HG03521 (cell line): ENCODE measurements at regions not wholly inside any gene's neighbourhood (a gene's known extent, or its start where the extent isn't known, plus 50 kb on each side); places are given as distances from the start of the nearest gene placed in this dataset.

ENCODE experiments used
- ATAC-seq: cut with Tn5 transposase; IDR thresholded peaks from one replicate; pipeline ENCODE4 v1.9.1; 2021; ENCODE audit warnings: mild to moderate bottlenecking, moderate library complexity; ENCODE audit not compliant: unreplicated experiment

DNA sequence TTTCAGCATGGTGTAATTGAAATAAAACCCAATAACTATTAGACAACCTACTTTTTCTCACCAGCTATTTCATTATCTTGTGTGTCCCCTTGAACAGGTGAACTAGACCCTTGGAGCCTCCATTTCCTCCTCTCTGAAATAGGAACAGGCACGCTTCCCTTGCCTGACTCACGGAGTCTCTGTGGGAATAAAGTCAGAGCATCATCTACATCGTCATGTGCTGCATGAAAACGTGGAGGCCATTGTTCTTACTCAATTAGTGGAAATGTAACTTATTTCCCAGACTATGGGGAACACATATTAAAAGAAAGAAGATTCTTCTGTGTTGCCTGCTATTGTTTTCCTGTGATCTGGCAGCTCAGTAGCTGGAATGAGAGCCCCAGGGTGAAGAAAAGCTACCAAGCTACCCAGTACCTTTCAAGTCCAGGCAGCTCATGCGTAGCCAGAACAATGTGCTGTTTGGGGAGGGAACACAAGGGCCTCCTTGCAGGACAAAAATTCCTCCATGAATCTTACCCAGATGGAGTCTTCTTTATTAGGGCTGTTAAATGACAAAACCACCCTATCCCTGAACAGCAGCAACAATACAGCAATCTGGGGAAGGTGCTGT, 59.8 kb downstream of the SOX11 start:
- ATAC-seq = no peak

DNA sequence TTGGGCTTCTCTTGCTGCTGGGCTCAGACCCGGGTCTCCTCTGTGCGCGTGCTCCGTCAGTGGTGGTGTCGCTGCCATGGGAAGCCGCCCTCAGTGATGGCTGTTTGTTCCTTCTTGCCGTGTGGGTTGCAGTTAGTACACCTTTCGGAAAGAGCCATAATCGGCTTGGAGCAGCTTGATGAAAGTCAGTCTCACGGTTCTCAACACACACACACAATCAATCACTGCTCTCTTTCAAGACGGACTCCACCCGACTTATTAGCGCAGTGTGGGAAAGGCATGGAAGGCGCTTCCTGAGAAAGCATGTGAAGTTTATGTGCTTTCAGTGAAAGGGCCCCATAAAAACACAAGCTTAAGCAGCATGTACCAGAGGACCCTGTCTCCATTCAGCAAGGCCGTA, 64.1 kb downstream of the SOX11 start:
- no peak for ATAC-seq

DNA sequence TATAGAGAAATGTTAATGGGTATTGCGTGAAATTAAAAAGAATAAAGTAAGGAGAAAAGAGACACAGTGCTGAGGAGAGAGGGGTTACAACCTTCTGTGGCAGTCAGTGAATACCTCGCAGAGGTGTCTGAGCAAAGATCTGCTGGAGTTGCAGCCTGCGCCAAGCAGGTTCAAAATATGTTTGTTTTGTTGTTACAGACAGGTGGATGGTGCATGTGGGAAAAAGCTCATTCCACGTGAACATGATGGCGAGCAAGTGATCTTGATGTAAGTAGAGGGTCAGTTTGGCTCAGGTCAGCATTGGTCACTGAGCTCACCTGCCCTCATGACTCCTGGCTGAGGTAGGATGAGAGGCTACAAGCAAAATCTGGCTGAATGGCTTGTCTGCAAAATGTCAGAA, 66.2 kb downstream of the SOX11 start:
- ATAC-seq = no peak

DNA sequence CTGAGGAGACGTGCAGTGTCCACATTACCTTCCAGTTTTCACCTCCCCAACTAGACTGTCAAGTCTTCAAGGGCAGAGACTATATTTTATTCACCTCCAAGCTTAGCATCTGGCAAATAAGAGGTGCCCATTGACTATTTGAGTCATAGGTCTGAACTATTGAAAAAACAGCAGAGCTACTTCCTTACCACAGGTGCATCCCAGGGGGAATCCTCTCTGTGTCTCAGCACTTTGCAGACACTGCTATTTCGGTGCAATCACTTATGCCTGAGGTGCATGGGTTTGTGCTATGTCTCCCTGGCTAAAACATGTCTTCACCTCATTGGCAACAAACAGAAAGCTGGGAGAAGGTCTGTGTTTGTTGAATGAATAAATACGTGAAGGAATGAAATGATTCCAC, 67.8 kb downstream of the SOX11 start:
- ATAC-seq = no peak

DNA sequence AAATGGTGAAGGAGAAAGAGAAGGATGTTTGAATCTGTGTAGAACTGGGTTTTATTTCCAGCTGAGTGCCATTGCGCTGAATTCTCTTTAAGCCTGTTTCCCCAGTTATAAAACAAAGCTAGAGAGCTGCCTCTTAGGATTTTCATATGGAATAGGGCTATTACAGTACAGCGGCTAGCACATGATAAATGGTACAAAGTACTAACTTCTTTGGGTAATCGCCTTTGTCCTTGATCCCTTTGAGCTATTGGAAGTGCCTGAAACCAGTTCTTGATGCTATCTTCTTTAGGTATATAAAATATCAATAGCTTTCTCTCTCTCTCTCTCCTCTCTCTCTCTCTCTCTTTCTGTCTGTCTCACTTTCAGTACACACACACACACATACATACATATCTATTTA, 71.3 kb downstream of the SOX11 start:
- no peak for ATAC-seq

DNA sequence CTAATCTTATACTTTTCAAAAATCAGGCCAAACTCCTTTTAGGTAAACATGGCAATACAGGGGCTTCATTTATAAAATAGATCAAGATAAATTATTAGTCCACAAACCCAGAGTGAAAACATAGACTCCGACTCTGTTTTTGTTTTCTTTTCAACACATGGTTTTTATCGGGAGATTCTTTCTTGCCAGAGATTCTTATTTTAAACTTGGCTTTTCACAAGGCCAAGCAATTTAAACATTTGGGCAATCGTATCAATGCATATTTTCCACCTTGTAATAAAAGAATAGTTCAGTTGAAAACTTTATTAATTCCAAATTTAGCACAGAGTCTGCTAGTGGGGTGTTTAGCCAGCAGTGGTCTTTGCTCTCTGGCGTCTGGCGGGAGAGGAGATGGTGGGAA, 71.9 kb downstream of the SOX11 start:
- no peak for ATAC-seq

DNA sequence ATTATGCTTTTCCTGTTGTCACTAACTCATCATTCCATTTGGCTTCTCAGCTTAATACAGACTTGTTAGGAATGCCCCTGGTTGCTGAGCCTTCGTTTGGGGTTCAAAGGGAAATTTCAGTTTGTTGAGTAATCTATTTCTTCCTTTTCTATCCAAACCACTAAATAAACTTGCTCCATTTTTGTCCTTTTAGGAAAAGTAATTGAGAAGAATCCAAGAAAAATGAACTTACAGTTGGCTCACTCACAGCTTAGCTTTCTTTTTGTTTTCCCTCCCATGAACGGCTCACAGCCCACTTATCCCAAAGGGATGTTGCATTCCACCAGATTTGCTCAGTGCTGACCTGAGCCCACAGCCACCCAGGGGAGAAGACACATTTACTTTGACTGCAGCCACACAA, 73.9 kb downstream of the SOX11 start:
- no peak for ATAC-seq

DNA sequence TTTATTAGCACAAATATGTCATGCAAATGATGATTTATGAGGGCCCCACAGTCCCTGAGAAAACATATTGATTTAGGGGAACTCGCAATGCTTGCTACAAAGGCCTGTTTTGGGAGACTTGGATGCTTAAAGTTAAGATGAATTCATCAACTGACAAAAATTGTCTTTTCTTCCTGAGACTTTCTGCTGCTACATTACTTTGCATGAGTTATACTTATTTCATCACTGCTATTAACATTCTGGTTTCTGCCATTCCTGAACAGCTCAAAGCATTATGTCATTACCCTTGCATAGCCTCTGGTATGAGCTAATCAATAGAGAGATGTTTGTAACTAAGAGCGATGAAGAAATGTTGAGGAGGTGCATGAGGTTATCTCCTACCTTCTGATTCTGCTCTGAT, 74.4 kb downstream of the SOX11 start:
- ATAC-seq = no peak

DNA sequence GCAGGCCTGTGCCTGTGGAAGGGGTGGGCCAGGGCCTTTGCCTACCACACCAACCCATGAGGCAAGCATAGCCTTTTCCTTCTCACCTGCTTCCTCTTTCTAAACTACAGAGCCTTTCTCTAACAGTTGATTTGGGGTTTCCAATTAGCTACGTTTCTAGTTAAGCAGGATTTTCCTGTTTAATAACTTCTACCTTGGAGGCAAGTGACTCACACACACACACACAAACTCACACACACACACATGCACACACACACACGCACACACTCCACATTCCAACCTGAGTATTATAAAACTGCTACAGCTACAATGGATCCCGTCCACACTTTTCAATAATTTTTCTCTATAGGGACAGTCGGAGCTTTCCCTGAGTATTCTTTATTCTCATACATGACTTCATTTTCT, 84.9 kb downstream of the SOX11 start:
- no peak for ATAC-seq

DNA sequence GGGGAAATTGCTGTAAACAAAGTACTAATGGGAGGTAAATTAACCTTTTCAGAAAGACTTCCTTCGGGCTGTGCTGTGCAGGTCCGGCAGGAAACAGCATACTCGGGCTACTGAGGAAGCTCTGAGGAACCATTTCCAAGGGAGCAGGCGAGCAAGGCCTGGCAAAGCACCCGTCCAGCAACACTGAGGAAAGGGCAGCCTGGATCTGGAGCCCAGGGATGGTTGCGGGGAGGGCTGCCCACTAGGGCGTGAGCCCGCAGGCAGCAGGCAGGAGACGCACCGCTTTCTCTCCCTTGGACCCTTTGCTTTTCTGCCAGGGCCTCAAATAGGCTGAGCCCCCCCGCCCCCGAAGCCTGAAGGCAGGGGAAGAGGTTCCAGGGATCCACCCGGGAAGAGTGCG, 89.5 kb downstream of the SOX11 start:
- ATAC-seq = no peak

DNA sequence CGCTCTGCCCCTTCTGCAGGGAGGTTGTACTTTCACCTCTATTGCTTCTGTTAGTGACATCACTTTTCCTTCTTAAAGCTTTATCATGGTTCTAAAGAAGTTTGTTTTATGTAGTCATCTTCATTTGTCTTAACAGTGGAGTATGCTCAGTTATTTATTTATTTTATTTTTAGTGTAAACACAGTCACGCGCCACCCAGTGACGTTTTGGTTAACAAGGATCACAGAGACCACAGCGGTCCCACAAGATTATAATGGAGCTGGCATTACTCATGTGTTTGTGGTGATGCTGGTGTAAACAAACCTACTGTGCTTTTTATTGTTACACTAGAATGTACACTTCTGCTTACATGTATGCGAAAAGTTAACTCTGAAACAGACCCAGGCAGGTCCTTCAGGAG, 89.9 kb downstream of the SOX11 start:
- no peak for ATAC-seq

DNA sequence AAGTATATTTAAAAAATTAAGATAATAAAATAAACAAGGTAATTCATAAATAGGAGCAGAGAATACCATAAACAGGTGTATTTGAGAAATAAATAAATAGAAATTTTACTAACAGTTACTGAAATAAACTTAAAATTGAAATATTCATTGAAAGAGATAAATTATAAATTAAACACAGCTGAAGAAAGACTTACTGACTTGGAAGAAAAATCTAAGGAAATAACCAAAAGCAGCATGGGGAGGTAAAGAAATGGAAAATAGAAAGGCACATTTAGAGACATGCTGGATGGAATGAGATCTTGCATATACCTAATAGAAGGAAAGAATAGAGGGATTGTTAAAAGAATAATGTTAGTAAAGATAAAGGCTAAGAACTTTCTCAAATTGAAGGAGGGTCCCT, 96.3 kb downstream of the SOX11 start:
- ATAC-seq = no peak

DNA sequence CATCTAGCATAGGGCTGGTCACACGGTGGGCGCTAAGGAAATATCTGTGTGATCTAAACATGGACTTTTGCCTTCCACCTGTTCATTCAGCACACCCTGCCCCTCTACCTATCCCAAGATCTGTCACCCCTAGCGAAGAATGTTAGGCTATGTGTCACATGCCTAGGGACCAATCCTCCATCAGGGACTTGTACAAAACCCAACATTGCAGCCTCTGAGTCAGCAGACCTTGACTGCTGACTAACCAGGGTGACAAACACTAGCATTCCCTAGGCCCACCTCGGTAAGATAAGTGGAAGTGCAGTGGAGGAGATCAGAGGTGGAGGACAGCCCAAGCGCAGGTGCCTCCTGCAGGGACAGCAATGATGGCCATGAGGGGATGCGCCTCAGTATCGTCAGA, 99.2 kb downstream of the SOX11 start:
- ATAC-seq = no peak

DNA sequence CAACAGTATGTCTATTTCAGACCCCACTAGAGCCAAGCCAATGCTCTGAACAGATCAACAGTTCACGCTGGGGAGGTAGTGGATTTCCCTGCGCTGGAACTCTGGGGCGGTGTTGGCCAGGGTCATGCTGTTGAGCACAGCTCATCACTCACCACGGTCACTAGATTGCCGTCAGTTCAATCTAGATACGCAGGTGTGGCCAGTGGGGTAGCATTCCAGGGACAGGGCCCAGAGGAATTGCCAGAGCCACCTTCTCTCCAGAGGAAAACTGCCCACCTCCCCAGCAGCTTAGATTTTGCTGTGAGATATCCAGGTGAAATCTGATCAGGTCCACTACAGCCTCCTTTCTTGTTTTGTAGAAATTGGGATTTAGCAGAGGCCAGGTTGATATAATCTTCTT, 101.8 kb downstream of the SOX11 start:
- no peak for ATAC-seq

DNA sequence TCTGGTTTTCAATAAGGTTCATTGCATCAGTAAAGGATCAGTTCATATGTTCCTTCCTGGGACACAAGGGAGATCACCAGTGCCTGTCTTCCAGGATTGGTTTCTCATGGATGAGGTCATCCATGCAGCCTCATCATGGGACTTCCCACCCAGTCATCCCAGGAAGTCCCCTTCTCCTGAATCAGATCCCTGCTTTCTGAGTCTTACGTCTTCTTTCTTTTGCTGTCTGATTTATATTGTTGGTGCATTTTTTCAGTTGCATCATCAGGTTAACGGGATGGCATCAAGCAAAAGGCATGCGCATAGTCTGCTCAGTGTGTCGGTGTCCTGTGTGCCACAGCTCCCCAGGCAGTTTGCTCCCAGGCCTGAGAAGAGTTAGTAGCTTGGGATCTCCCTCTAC, 105.9 kb downstream of the SOX11 start:
- ATAC-seq = no peak

DNA sequence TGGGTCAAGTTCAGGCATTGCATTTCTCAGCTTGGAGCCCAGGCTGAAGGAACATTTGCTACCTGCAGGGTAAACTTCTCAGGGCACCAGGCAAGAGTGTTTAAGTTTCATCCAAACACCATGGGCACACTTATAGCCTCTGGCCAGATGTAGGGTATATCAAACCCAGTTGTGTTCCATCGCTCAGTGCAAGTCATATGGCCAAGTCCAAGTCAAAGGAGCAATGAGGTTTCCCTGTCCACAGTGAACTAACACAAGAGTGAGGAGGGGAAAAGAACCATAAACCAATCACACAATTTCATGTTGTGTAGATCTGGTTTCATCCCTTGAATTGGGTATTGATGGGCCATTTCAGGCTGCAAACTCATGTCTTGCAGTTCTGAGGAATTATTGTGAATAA, 107.2 kb downstream of the SOX11 start:
- no peak for ATAC-seq

DNA sequence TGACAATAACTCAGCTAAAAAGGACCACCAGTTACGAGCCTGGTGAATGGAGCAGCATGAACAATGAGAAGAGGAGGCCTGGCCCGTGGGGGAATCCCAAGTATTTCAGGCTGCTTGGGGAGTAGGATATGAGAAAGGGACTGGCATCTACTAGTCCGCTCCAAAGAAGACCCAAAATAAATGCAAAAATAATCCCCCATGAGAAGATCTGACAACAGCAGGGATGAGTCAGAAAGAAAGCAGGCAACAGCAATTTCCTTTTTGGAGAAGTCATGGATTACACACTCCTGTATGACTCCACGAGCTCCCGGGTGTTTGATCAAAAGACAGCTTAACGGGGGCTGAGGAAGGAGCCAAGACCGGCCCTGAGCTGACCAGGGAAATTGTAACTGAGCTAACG, 111.4 kb downstream of the SOX11 start:
- ATAC-seq = no peak

DNA sequence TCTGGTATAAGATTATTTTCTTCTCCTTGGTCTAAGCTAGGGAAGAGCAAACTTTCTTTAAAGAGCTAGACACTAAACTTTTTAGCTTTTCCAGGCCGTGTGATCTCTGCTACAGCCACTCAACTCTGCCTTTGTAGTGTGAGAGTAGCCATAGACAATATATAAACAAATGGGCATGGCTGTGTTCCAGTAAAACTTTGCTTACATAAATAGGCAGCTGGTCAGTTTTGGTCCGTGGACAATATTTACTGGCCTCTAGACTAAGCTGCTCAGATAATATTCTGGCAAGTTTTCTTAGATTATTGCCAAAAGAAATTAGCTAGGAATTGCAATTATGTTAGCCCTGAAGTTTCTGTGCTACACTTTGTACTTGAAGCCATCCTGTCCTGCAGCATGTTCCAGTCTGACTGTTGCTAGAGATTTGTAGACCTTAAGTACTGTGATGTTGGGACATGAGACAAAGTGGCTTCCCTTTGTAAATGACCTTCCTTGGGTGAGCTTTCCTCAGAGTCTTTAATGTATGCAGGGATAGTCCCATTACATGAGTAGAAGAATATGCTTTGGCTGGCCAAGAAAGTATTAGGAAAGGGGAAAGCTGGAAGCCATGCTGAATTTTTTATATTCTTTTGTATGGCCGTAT, 126.9 kb downstream of the SOX11 start:
- ATAC-seq = no peak

DNA sequence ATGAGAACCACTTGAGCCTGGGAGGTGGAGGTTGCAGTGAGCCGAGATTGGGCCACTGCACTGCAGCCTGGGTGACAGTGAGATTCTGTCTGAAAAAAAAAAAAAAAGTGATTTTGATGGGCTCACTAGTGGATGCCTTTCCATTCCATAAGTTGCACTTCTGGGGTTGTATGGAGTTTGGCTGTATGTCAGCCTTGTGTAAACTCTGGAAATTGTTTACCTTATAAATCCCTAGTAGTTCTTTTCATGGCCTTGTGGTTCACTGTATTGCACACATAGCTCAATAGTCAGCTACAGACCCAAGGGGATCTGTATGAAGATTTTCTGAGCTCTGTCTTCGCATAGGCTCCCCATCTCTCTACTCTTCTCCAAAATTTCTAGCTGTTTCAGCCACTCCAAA, 131.9 kb downstream of the SOX11 start:
- ATAC-seq = no peak

DNA sequence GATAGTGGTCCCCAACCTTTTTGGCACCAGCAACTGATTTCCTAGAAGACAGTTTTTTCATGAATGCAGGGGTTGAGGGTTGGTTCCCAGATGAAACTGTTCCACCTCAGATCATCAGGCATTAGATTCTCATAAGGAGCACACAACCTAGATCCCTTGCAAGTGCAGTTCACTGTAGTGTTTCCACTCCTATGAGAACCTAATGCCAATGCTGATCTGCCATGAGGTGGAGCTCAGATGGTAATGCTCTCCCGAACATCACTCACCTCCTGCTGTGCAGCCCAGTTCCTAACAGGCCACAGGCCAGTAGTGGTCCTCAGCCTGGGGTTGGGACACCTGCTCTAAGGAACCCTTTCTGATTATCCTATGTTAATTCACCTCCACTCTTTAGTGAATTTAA, 133.5 kb downstream of the SOX11 start:
- no peak for ATAC-seq

DNA sequence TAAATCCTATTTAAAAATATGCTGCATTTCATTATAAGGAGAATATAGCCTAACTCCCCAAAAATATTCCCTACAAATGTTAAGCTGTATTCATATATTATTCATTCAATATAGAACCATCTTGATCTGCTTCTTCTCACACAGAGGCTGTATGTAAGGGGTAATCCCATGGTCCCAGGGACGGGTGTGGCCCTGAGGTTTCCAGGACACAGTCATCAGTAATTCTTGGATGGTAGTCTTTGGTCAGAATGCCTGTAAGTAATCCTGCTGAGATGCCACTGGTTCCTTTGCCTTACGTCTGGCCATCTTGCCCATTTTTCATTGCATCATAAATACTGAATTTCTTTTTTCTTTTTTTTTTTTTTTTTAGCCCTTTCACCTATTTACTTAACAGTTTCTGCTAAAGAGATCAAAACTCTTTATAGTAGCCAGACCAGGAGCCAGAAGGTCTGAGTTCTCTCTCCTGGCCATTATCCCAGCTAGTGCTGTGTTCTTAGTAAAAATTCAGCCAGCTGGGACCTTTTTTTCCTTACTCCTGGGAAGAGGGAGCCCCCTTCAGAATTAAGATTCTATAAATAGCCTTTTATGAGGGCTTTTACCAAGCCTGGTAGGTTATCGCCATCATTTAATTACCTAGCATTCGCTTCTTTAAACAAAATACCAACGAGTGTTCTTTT, 134.9 kb downstream of the SOX11 start:
- no peak for ATAC-seq

DNA sequence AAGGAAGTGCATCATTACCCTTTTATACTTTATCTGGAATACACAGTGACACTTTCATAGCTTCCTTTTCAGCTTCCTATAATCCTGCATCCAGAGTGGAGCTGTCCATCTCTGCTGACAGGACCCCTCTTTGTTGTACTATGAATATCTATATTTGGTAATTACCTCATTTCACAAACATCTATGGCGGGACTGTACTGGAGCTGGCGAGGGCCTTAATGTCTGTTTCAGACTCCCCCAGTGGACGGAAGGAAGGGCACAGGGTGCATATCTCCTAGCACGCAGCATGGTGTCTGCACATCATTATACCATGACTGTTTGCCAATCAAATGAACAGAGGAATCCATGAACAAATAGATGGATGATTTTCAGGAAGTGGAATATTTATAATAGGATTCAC, 142.3 kb downstream of the SOX11 start:
- ATAC-seq = no peak

DNA sequence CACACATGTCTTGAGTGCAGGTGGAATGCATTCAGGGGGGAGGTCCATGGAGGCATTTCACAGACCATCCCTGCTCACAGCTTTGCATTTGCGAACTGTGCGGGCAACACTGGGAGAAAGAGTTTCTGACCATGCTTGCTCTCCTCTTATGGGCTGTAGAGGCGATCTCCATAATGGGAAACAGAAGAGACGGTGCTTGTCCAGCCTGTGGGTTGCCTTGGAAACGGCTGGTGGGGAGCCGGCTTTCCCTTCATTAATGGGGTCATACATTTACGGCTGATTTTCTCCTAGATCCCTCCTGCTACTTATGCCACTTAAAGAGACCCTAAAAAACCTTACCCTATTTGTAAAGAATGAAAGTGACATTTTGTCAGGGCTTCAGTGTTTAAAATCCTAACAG, 147.4 kb downstream of the SOX11 start:
- no peak for ATAC-seq
